HG03175 (cell line): ENCODE measurements at regions not wholly inside any gene's neighbourhood (a gene's known extent, or its start where the extent isn't known, plus 50 kb on each side); places are given as distances from the start of the nearest gene placed in this dataset.
"Not testable (repeated sequence)": the region's sequence is repeated elsewhere in the genome, so short reads cannot be mapped to it uniquely, and the experiment has no call there.

Source experiments
- ATAC-seq: cut with Tn5 transposase; IDR thresholded peaks from one replicate; pipeline ENCODE4 v1.9.1; 2021; ENCODE audit warnings: mild to moderate bottlenecking, moderate library complexity; ENCODE audit not compliant: unreplicated experiment

DNA sequence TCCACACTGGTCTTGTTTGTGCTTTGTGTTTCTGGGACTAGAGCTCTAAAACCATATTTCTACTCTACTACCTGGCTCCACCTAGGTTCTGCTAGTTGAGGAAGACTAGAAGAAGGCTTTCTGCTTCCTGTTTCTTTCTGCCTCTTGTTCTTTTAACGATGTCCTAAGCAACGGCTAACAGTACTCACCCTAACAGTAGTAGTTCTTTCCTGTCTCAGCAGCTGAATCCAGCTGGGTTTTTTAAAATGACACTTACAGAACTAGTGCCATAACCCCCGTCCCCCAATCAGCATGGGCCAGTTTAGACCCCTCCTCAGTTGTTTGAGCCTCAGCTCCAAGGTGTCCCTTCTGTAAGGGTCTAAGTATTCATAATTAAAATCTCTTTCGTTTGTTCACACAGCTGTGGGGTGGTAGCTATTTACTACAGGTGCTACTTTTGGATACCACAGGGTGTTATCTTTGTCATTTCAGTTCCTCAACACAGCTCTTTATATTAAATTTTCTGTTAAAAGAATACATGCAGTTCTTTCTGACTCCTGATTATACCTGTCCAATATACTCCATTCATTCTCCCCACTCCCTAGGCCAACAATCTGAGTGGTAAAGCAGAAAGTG is 790.2 kb downstream of the DHX35 start:
- peak; percentile 59 for ATAC-seq

DNA sequence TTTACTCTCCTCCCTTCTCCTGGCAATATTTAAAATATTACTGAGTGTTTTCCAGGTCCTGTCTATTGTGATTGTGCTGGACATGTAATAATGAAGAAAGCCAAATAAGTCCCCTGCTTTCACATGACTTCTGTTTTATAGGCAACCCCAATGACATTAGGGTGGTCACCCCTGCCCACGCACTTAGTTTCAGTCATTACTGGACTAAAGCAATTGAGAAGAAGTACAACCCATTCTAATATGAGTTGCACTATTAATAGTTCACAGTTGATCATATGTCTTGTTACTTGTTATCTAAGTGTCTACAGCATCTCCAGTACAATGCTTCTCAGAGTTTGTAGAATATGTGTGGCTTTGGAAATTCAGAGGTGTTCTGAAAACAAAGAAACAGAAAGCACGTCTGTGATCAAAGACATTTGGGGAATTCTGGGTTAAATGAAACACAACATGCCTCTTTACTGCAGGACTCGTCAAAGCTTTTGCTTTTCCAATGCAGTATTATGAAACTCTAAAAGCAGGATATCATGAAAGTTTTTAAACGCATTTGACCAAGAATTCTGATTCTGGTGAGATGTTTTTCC is 789.5 kb downstream of the DHX35 start:
- ATAC-seq: no peak

DNA sequence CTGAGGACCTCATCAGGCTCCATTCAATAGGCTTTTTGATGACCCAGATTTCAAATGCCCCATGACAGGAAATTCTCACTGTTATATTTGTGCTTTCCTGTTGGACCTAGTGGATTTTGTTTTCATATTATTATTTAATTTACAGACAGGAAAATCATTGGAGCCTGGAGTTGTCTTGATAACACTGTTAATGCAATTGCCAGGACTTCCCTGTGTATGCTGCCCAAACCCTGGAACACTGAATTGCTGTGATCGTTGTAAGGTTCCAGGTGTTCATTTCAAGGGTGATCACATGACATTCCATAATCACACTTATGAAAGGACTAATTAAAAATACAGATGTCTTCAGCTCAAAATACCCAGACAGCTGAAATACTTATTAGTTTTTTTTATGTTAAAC is 783.2 kb downstream of the DHX35 start:
- ATAC-seq: no peak

DNA sequence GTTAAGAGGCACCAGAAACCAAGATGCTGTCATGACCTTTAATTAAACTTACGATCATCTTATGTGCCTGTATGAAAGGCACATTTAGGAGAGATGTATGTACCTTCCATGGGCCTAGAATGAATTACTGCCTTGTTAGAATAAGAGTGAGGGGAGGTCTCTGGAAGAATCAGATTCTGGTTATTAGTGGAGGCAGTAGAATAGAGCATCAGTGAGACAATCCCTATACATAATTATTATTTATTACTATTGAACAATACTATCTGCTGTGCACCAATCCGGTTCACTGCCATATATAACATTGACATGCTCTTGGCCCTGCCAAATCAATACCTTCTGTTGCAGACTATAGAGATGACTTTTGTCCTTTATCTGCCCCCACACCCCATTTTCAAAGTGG is 776.5 kb downstream of the DHX35 start:
- no peak for ATAC-seq

DNA sequence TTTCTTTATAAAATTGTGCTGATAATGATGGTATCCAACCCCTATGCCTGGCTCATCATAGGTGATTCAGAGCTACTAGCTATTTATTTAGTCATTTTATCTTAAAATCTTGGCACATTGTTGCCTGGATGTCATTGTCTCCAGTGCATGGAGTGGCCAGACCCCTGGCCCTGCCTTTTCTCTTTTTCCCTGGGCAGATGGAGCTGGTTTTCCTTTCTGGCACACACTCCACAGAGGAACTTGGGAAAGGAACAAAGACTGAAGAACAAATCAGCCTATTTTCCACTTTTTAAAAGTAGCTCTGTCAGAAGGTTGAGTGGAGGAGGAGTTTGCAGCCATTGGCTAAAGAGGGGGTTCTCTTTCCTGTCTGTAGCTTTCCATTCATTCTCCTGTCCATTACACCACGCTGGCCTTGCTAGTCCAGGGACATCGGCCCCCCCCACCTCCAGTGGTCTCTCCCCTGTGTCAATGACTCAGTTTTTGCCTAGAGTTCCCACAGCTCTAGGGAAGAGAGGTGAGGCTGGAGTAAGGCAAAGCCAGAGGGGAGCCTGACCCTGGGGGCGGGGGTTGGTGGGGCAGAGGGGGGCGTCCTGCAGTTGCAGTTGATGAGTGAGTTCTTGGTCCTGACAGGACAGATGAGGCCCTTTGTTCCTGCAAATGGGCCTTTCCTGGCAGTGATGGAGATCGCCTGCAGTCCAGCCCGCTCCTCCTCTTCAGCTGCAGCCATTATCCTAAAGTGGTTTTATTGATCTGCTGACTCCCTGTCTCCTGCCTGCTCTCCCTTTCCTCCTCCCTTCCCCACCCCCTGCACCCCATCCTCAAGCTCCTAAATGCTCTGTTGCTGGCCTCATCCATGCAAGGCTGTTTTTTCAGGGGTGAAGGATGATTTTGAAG is 774.5 kb downstream of the DHX35 start:
- no peak for ATAC-seq

DNA sequence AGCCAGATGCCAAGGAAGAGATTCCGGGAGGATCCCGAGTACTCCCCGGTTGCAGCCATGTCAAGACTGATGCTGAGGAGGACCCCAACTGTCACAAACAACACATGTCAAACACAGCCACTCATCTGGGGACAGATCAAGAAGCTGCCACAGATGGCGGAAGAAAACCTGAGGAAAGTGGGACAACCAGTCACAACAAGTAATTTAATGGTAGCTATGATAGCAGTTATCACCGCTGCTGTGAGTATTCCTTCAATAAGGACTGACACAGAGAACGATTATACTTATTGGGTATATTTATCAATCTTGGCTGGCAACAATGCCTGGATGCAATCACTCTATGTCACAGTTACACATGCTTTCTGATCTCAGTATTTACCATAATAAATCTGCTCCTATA is 763.4 kb downstream of the DHX35 start:
- not testable (repeated sequence) for ATAC-seq

DNA sequence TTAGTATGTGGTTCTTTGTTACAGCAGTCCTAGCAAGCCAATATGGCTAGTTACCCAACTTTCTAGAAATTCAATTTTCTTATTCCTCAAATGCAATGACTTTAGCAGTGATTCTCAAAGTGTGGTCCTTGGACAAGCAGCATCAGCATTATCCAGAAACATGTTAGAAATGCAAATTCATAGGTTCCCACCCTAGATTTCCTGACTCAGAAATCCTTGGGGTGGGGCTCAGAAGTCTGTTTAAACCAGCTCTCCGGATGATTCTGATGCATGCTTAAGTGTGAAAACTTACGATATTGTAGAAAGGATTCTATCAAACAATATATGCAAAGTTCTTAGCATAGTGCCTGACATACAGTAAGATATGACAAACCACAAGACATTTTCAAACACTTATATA is 757.1 kb downstream of the DHX35 start:
- no peak for ATAC-seq

DNA sequence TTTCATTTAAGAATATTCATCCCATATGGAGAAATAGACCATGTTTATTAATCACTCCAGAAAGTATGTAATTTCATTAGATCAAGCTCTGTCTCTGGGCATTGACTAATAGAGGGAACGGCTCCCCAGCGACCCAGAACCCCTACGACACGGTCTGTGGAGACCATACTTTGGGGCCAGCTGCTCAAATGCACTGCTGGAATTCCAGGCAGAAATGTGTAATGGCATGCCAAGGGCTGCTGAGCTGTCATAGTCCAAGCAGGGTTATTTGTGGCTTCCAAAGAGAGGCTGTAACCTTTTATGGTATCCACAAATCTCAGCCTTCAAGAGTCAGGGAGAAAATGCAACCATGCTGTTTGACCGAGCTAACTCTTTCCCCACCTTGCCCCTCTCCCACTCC is 755.8 kb downstream of the DHX35 start:
- no peak for ATAC-seq

DNA sequence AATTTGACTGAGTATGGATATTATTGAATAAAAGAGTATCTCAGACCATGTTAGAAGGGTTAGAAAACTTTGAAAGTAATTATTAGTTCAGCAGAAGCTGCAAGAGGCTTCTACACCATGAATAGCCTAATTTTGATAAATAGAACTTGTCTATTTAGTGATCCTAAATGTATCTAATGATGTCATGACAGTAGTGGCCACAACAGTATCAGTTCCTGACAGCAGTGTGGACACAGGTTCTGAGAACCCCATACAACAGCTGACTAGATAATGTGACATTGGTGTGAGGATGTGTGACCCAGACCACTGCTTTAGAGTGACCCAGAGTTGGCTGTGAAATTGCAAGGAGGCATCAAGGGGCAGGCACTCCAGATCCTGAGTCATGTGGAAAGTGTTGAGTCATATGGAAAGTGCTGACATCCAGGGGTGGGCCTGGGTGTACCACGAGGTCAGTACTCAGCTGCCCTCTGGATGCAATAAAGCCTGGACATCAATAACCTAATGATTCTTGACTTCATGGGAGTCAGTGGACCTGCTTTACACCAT is 754.7 kb downstream of the DHX35 start:
- no peak for ATAC-seq

DNA sequence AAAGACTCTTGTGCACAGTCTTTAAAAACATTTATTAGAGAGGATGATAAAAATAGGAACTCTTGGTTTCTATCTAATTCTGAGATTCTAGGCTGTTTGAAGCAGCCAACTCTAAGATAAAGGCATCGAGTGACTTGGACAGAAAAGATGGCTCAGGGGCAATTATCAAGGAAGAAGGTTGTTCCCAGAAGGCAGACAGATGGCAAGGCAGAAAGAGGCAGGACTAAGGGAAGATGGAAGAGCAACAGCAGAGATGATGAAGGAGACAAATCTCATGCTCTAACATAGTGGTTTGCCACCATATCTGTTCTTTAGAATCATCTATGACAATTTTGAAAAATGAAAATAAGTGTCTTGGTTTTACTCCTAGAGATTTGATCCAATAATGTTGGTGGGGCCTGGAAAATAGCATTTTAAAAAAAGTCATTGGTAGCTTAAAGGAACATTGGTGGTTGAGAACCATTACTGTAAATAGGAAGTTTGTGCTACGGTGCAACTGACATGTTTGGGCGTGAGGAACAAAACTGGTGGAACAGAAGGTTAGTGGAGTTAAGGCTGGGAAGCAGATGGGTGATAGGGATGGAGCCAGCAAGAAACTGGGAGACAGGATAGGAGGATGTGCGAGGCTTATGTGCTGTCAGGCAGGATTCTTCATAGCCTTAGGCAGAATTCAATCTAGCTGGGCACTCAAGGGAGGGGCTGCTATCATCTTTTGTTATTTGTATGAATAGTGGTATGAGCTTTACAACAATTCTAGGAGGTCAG is 751.1 kb downstream of the DHX35 start:
- ATAC-seq: no peak

DNA sequence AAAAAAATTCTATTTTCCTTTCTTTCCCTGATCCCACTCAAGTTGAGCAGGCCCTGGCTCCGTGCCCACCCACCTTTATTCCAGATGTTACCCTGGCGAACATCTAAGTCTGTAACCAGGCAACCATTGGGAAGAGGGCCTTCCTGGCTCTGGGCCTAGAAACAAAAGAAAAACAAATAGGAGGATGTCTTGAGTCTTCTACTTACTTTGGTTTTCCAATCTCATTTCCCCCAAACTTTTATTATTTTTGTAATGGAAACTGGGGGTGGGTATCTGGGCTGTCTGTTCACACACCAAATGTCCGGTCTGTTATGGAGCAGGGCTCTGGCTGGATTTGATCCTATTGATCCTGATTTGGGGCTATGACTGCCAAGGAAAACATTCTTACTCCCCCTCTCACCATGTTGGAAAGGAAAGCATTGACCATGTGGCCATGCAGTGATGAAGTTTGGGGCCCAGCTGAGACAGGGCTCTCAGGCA is 744.1 kb downstream of the DHX35 start:
- ATAC-seq: no peak

DNA sequence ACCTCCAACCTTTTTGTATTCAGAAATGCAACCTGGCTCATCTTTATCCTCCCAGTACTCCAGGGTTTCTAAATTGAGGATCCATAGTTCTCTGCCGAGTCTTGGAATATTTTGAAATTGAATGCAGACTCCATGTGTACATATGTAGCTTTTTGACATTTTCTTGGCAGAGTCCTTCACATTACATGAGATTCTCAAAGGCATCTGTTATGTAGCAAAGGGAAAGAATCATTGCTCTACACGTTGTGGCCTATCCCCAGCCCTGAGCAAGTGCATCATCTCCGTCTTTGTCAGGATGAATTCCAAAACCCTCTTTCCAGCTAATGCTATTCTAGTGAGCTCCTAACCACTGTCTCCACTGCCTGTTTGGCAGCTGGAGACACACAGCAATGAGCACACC is 742.9 kb downstream of the DHX35 start:
- no peak for ATAC-seq

DNA sequence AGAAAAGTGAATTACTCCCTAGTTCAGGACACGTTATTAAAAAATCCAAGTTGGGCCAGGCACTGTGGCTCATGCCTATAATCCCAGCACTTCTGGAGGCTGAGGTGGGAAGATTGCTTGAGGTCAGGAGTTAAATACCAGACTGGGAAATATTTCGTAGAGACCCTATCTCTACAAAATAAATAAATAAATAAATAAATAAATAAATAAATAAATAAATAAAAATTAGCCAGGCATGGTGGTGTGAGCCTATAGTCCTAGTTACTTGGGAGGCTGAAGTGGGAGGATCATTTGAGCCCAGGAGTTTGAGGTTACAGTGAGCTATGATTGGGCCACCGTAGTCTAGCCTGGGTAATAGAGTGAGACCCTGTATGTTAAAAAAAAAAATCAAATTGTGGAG is 741.2 kb downstream of the DHX35 start:
- ATAC-seq: not testable (repeated sequence)

DNA sequence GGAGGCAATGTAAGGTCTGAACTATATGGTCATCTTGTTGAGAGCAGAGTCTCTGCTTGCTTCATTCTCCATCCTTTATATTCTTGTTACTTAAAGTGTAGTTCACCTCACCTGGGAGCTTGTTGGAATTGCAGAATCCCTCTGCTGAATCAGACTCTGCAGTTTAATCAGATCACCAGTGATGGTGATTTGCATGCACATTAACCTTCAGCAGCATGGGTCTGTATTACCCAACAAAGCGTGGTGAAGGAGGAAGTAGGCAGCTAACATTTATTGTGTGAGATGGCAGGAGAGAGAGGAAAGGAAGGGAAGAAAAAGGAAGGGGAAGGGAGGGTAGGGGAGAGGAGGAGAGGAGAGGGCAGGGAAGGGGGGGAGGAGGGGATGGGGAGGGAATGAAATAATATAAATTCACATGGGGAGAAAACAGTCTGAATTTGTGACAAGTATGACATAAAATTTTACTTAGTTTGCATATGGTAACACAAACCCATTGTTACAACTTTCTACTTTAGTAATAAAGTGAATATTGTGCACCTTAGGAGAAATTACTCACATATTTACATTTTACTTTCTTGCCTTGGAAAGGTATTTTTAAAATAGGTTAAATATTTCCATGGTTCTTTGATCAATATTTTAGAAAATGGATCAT is 740.7 kb downstream of the DHX35 start:
- no peak for ATAC-seq

DNA sequence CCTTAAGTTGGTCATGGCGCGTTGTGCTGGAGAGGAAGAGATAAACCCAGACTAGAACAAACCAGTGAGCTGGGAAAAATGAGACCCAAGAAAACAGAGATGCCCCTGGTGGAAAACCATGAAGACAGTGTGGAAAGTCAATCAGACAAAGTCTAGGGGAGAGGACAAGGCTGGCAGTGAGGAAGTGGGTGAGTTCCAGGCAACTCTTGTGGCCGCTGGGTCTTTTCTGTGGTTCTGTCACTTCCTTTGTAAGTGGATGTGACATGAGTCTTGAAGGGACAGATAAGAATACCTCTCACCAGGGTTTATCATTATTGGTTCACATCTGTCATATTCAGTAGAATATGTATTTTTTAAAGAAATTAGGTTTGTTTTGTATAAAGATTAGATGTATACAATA is 738.4 kb downstream of the DHX35 start:
- no peak for ATAC-seq

DNA sequence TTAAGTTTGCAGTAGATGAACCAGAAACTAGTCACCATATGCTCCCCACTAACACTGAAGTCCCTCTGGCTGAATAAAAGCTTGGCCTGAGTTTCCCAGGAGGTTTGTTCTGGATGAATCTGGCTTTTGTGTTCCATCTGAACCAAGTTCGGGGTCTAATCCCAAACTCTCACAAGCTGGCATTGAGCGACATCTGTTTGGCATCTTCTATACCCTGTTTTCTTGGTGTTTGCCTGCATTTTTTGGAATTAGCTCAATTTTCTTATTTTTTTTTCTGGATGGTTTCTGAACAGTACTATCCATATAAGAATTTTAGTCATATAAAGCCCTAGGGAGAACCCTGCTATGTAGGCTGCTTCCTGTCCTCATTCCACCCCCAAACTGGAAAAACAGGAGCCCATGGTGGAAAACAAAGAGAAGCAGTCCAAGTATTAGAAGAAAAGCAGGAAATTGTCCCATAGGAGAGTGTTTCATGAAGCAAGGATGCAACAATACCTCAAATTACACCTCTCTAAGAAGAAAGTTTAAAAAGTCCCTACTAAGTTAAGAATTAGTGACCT is 737.1 kb downstream of the DHX35 start:
- no peak for ATAC-seq

DNA sequence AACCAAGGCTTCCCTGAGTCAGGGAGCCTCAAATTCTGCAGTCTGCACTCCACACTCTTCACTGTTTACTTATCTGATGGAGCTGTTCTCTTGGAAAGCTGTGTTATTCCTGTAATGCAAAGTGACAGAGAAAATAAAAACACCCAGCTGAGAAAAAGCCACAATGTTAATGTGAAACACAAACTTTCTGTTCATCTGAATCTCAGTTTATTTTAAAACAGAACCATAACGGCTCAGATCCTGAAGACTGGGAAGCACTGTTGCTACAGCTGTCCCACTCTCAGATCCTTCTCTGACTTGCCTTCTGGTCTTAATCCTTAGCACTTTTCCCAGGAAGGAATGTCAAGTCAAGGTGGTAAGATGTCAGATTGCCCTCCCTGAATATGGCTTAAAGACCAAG is 736.6 kb downstream of the DHX35 start:
- no peak for ATAC-seq

DNA sequence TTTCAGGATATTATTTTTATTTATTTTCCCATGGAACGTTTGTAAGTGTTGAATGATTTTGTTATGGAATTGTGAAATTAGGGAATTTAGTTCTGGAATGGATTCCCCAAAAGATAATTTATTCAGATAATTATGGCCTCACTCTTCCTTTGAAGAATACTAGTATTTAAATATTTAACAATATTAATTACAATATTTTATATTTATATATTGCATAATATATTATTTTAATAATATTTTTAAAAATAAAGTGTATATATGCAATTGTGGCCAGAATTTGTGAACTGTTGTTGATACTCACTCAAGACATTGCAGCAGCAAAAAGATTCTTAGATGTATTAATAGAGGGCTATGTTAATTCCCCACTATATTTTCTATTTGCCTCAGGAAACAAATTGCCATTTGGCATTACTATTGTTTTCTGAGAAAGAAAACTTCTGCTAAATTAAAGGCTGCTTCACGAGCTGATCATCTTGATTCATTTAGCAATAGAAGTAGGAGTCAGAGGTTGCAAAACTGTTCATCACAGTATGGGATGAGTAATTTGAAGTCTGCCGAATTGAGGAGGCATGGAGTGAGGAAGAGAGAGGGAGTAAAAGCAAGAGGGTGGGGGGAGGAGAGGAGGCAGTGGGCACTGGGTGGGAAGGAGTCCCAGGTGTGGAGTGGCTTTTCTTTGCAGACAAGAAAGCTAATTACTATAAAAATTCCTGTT is 729.2 kb downstream of the DHX35 start:
- ATAC-seq: no peak

DNA sequence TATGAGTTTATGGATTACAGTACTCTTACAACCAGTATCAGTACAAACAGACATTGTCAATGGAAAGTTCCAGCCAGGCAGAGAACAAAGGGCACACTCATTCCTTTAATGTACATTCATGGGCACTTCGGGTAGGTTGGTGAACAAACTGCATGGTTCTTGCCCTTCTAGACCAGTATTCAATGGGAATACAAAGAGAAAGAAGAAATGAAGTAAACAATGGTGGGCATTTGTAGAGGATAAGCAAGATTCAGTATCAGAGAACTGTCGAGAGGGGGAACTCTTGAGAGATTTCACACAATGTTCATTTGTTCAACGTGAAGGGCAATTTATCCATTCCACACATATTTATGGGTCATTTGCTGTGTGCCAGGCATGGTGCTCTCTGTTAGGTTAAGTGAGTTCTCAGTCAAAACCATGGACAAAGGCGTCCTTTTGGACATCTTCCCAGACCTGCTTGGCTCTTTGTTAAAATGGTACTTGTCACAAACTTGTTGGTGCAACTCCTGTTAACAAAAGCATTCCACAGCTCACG is 714.8 kb downstream of the DHX35 start:
- no peak for ATAC-seq
